BJ (cell line): ENCODE measurements at regions not wholly inside any gene's neighbourhood (a gene's known extent, or its start where the extent isn't known, plus 50 kb on each side); places are given as distances from the start of the nearest gene placed in this dataset.

Experiments used
- CTCF ChIA-PET: fragments of 350-600 bp; formaldehyde crosslinking; extraction: SDS; loops from one replicate; lab custom pipeline; 2021; ENCODE audit warnings: antibody characterized with exemption, inconsistent platforms; lab: Yijun Ruan, JAX
- POLR2A ChIA-PET: fragments of 300-600 bp; sonication (Branson Sonifier 250); formaldehyde crosslinking; extraction: SDS; loops from one replicate; lab custom pipeline; 2021; ENCODE audit warnings: antibody characterized with exemption; lab: Charles Lee
- DNase-seq: peaks from one replicate; pipeline ENCODE4 v3.0.0-alpha.2; 2011; ENCODE audit warnings: low read depth
- H3K27me3 ChIP-seq: 2 replicates; pipeline ENCODE4 v1.6.0; 2011; ENCODE audit warnings: low read length; ENCODE audit not compliant: control insufficient read depth, insufficient read depth
- H3K36me3 ChIP-seq: 2 replicates; pipeline ENCODE4 v1.5.1; 2011; ENCODE audit warnings: low read length; ENCODE audit not compliant: control insufficient read depth, insufficient read depth
- H3K4me3 ChIP-seq: 2 replicates; pipeline ENCODE4 v1.5.1; 2011; ENCODE audit warnings: low read depth, mild to moderate bottlenecking, control low read depth, low read length
- CTCF ChIP-seq: IDR thresholded peaks from 2 replicates; pipeline ENCODE4 v1.5.1; 2011; ENCODE audit warnings: low read depth, mild to moderate bottlenecking, control low read depth, inconsistent platforms, low read length, moderate library complexity; ENCODE audit not compliant: insufficient read depth

DNA sequence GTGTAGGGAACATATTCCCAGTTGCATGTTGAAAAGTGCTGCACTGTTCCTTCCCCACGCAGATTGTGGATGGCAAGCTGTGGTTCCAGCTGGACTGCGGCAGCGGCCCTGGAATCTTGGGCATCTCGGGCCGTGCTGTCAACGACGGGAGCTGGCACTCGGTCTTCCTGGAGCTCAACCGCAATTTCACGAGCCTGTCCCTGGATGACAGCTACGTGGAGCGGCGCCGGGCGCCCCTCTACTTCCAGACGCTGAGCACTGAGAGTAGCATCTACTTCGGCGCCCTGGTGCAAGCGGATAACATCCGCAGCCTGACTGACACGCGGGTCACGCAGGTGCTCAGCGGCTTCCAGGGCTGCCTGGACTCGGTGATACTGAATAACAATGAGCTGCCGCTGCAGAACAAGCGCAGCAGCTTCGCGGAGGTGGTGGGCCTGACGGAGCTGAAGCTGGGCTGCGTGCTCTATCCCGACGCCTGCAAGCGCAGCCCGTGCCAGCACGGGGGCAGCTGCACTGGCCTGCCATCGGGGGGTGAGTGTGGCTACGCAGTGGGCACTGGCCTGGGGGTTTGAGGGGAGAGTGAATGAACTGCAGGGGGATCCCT, 102.7 kb upstream of the MTNR1B start:
- Histone ChIP-seq H3K27me3 (no peaks in the 10 kb centered on the region), H3K36me3 (no peaks in the 10 kb centered on the region), H3K4me3 (no peak overlapping the region)
- CTCF ChIA-PET, result interaction anchor here (1.4 kb wide), 1 partner anchor 19 kb away, joined by 3 read pairs; no protein-coding TSS in a partner anchor
- DNase-seq, result no peak
- POLR2A ChIA-PET, result interaction anchor here (0.7 kb wide), 1 partner anchor 23 kb away, joined by 5 read pairs; no protein-coding TSS in a partner anchor
- no peak for TF ChIP-seq CTCF

DNA sequence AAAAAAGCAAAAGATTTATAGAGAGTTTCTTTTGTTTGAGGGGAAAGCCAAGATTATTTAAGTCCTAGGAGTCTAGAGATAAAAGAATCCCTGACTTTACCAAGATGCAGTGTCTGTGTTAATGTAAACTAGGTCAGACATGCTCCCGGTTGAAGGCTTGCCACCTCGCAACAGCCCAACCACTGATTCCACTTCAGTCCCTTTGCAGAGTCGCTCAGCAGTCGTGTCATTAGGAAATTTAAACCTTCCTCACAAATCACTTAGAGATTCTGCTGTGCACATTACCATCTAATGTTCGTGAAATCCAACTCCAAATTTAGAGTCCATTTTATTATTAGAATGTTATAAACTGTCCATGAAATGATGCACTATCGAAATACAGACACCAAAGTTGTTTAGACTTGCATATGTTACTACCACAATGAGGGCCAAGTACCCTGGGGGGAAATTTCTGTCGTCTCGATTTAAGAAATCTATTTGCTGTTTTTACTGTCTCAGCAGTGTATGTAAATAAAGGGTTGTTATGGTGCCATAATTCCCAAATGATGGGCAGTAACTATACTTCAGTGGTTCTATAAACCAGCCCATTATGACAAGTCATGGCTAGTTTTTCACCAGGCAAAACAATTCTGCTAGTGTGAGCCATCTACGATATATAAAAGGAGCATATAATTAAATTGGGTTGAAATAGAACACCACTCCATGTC, 101.4 kb upstream of the MTNR1B start:
- POLR2A ChIA-PET, result interaction anchor here (0.7 kb wide), 1 partner anchor 22 kb away, joined by 5 read pairs; no protein-coding TSS in a partner anchor
- no peak for TF ChIP-seq CTCF
- H3K36me3 ChIP-seq, result no peaks in the 10 kb centered on the region
- no peaks in the 10 kb centered on the region for H3K27me3 ChIP-seq
- CTCF ChIA-PET, result interaction anchor here (1.4 kb wide), 1 partner anchor 18 kb away, joined by 3 read pairs; no protein-coding TSS in a partner anchor
- no peak for DNase-seq
- no peak overlapping the region for H3K4me3 ChIP-seq

DNA sequence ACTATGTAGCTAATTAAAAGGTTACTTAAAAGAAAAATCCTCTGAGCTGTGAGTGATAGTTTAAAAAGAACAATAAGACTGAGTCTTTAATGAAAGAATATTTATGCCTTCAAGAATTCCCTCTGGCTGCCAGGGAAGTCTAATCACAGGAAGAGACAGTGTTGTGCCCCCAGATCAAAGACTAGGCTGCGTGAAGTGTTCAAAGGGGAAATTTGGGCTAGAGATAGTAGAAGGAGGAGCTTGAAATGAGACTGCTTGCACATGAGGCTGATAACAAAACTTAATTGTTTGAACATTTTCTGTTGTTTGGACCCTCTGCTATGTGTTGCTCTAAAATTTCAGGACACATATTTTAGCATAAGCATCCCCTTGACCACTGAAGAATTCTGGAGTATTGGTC, 99.7 kb upstream of the MTNR1B start:
- no peaks in the 10 kb centered on the region for H3K36me3 ChIP-seq
- no peak overlapping the region for H3K4me3 ChIP-seq
- ChIA-PET CTCF (interaction anchor here (1.7 kb wide), 1 partner anchor 16 kb away, joined by 5 read pairs; no protein-coding TSS in a partner anchor), POLR2A (no interaction called here)
- DNase-seq, result no peak
- H3K27me3 ChIP-seq, result no peaks in the 10 kb centered on the region
- TF ChIP-seq CTCF, result no peak

DNA sequence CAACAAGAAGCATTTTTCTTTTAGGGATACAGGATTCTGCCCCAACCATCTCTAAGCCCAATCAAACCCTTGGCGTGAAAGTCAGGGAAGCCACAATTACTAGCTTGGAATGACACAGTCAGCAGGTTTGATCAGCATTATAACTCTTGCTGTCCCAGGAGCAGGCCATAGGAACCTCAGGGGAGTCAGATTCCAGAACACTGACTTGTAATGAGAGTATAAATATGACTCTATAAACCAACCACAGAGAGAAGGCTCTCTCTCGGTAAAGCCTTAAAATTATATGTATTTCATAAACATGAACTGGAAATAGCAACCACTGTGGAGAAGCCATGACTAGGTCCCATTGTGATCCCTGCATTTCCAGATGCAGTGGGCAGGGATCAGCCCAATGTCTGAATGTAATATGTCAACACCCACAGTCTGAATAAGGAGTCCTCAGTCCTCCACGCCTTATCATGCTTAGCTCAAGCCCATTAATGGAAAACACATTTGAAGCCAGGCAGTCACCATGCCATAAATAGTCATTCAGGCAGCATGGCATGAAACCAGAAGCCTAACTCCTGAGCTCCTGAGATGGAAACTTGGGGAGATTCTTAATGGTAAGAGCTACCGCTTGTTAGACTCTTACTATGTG, 99.1 kb upstream of the MTNR1B start:
- no peak for TF ChIP-seq CTCF
- no peak for DNase-seq
- ChIA-PET POLR2A (no interaction called here), CTCF (interaction anchor here (1.7 kb wide), 1 partner anchor 16 kb away, joined by 5 read pairs; no protein-coding TSS in a partner anchor)
- H3K27me3 ChIP-seq, result no peaks in the 10 kb centered on the region
- H3K4me3 ChIP-seq, result no peak overlapping the region
- H3K36me3 ChIP-seq, result no peaks in the 10 kb centered on the region

- Histone ChIP-seq H3K4me3 (no peak overlapping the region), H3K36me3 (no peaks in the 10 kb centered on the region), H3K27me3 (no peaks in the 10 kb centered on the region)
- DNase-seq, result no peak
- POLR2A ChIA-PET, result no interaction called here
- TF ChIP-seq CTCF, result no peak
- CTCF ChIA-PET, result no interaction called here
Observed at GRCh38 chr11:92873551-92873950, 95.9 kb upstream of the MTNR1B start.
